Neural progenitor cell (in vitro differentiated cells): ENCODE measurements at regions not wholly inside any gene's neighbourhood (a gene's known extent, or its start where the extent isn't known, plus 50 kb on each side); places are given as distances from the start of the nearest gene placed in this dataset.

Experiments
- EZH2phosphoT487 ChIP-seq: fragments of 200-600 bp; sonication (generic); IDR thresholded peaks from 2 replicates; pipeline ENCODE4 v1.6.1; 2017; ENCODE audit warnings: antibody characterized with exemption
- TF ChIP-seq, protein P1 (sequence below): fragments of 200-600 bp; sonication (generic); IDR thresholded peaks from 2 replicates; pipeline ENCODE4 v1.5.1; 2017; ENCODE audit warnings: antibody characterized with exemption, mild to moderate bottlenecking

DNA sequence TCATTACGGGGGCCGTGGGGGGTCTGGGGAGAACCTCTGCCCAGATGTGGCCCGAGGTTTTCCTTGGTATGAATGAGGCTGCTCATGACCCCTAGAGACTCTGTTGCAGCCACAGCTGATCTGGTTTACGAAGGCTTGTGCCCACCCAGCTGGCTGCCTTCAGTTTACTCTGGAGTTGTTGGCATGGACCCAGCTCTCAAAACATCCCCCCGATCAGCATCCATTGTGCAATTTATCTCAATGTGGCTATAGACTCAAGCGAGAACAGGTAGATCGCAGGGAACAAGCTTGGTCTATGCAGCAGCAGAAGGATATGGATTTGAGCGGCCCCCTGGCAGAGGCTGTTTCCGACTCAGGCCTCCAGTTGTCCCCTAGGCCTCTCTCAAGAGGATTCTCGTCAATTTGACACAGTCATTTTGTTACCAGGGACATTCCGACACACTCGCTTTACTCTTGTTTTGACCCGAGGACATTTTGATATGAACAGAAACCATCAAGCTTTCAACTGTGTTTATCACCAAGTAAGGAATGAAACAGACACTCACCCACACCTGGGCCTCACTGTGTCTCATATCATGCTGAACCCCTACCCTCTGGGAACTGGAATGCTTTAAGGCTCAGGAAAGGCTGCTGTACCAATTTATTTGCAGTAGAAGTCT is 161.5 kb downstream of the KATNAL1 start:
- TF ChIP-seq, protein P1, sequence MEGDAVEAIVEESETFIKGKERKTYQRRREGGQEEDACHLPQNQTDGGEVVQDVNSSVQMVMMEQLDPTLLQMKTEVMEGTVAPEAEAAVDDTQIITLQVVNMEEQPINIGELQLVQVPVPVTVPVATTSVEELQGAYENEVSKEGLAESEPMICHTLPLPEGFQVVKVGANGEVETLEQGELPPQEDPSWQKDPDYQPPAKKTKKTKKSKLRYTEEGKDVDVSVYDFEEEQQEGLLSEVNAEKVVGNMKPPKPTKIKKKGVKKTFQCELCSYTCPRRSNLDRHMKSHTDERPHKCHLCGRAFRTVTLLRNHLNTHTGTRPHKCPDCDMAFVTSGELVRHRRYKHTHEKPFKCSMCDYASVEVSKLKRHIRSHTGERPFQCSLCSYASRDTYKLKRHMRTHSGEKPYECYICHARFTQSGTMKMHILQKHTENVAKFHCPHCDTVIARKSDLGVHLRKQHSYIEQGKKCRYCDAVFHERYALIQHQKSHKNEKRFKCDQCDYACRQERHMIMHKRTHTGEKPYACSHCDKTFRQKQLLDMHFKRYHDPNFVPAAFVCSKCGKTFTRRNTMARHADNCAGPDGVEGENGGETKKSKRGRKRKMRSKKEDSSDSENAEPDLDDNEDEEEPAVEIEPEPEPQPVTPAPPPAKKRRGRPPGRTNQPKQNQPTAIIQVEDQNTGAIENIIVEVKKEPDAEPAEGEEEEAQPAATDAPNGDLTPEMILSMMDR: no peak
- TF ChIP-seq EZH2phosphoT487: no peak
